Upper lobe of left lung (tissue), 4 donors: ENCODE measurements at regions not wholly inside any gene's neighbourhood (a gene's known extent, or its start where the extent isn't known, plus 50 kb on each side); places are given as distances from the start of the nearest gene placed in this dataset.

ENCODE experiments used
- EP300 ChIP-seq, 4 donors: sonication (generic); formaldehyde crosslinking; IDR thresholded peaks; one replicate each; pipeline ENCODE4 v1.5.1; 2017; ENCODE audit warnings: antibody characterized with exemption in 4 of 4, control low read depth in 2 of 4
- POLR2A ChIP-seq, 4 donors: fragments of 450-650 bp; IDR thresholded peaks; one replicate each; pipeline ENCODE4 v1.5.1; 2016 to 2017; ENCODE audit warnings: antibody characterized with exemption in 4 of 4, mild to moderate bottlenecking in 2 of 4
- POLR2AphosphoS5 ChIP-seq, 2 donors: sonication (generic); formaldehyde crosslinking; IDR thresholded peaks; one replicate each; pipeline ENCODE4 v1.5.1; 2017; ENCODE audit warnings: antibody characterized with exemption in 2 of 2
- TF ChIP-seq, protein P1 (sequence below), 6 experiments: fragments of 450-650 bp in 4 of 6; fragments of 200-600 bp in 2 of 6; sonication (generic) in 2 of 6; IDR thresholded peaks; one replicate each; pipeline ENCODE4 v1.5.1; 2016 to 2019; ENCODE audit warnings: antibody characterized with exemption in 6 of 6

DNA sequence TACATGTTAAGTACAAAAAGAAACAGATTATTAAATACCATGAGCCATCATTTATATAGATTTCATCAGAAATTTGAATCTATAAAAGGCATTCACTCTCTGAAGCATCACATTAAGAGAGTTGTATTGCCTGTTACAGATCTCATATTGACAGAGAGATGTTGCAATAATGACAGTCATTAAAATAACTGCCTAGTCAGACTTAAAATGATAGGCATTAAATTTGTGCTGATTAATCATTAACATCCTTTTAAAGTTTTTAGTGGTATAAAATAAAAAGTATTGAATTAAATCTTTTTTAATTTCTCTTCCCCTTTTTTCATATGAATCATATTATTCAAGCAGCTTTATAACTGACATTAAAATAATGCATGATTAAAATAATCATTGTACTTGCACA lies 404.9 kb upstream of the FAM174A start:
- TF ChIP-seq, protein P1, sequence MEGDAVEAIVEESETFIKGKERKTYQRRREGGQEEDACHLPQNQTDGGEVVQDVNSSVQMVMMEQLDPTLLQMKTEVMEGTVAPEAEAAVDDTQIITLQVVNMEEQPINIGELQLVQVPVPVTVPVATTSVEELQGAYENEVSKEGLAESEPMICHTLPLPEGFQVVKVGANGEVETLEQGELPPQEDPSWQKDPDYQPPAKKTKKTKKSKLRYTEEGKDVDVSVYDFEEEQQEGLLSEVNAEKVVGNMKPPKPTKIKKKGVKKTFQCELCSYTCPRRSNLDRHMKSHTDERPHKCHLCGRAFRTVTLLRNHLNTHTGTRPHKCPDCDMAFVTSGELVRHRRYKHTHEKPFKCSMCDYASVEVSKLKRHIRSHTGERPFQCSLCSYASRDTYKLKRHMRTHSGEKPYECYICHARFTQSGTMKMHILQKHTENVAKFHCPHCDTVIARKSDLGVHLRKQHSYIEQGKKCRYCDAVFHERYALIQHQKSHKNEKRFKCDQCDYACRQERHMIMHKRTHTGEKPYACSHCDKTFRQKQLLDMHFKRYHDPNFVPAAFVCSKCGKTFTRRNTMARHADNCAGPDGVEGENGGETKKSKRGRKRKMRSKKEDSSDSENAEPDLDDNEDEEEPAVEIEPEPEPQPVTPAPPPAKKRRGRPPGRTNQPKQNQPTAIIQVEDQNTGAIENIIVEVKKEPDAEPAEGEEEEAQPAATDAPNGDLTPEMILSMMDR (IDR thresholded peaks at IDR 0.05) = no peak
- TF ChIP-seq POLR2A (IDR thresholded peaks at IDR 0.05) (no peak), EP300 (IDR thresholded peaks at IDR 0.05) (no peak), POLR2AphosphoS5 (IDR thresholded peaks at IDR 0.05) (no peak)
